ENCODE measurements at regions not wholly inside any gene's neighbourhood (a gene's known extent, or its start where the extent isn't known, plus 50 kb on each side); places are given as distances from the start of the nearest gene placed in this dataset.

- no peak for TF ChIP-seq POLR2A (IDR thresholded peaks at IDR 0.05; ENCODE audit: low read length)
- TF ChIP-seq GATA1 (IDR thresholded peaks at IDR 0.05; ENCODE audit: low read depth, low read length) = no peak
Observed at GRCh38 chr15:93299675-93300074, 210.7 kb upstream of the RGMA start.

Measured in erythroblast (primary cell).